NCI-H82 (cell line): ENCODE measurements at regions not wholly inside any gene's neighbourhood (a gene's known extent, or its start where the extent isn't known, plus 50 kb on each side); places are given as distances from the start of the nearest gene placed in this dataset.

Experiments
- DNase-seq: peaks from one replicate; lab custom pipeline; 2025; lab: John Stamatoyannopoulos, UW

DNA sequence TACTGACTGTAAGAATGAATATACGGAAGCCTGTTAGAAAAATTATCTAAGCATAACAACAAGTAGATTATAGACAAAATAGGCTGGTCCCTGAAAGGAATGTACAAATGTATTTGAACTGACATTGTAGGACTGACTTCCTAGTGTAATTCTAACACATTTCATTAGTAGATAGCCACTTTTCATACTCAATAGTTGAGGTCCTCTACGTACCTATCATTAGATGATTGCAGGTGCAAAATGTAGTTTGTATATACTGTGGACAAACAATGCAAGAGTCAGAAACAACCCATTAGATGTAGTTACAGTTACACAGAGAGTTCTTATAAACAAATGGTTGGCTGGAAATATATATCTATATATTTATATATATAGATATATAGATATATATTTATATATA, 402.3 kb upstream of the SLITRK6 start:
- DNase-seq, result peak; percentile 18

GRCh38 chr13:86193281-86193680, 394.1 kb upstream of the SLITRK6 start:
- DNase-seq, result no peak

DNA sequence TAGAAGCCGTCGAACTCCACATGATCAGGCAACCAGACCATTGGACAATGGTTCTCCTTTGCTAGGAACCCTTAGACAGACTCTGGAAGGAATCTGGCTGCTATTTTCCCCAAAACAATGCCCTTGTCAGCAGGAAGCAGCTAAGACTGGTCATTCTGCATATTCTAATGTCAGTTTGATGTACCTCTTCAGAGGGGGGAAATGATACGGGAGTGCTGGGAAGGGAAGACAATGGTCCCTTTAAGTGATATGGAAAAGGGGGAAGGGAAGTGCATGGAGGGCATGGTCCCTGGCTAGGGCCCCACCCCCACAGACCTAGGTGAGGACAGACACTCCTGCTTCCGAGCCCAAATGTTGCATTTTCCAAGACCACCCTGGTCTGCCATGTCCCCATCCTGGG, 389.0 kb upstream of the SLITRK6 start:
- no peak for DNase-seq

GRCh38 chr13:86185636-86186035, 386.4 kb upstream of the SLITRK6 start:
- DNase-seq, result no peak

DNA sequence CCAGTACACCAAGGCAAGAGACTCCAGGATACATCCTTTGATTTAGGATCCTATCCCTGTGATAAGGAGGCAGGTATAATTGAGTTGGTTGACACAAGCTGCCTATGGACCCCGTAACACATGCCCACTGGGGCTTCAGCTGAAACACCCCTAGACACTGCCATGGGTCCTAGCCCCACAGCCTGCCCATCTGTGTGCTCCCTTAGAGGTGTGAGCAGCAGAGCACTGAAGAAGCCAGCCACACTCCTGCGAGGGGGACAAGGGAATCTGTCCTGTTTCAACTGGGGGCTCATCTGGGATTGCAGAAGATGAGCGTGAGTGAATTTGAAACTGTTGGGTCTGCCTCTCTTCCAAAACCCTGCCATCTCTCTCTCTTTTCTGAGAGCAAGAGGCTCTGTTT, 385.9 kb upstream of the SLITRK6 start:
- DNase-seq, result no peak

DNA sequence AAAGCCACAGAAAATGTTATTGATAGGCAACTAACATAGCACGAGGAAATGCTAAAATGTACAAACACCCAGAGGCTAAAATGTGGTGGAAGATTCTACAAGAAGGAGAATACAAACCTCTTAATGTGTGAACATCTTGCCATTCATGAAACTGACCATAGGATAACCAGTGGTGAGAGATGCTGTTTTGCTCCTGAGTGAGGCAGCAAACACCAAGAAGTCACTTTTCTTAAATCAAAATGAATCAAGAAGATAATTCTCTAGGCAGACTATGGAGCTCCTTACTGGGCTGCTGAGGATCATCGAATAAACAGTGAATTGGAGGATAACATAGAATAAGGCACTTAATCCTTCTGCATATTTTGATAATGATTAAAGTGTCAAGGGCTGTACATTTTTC, 375.4 kb upstream of the SLITRK6 start:
- no peak for DNase-seq

DNA sequence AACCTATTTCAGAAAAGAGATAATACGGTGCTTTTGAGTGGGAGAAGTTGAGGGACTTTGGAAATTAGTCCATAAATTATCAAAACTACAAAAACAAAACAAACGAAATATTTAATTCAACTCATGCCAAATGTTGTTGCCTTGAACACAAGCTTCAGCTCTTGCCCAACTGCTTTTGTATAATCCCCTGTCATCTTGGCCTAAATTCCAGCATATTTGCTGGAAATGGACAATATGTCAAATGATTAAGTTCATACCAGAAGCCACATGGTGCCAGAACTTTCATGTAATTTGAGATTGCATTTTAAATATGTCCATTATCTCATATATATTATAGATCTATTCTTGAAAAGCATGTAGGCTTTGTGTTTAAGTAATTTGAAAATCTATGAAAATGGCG, 373.7 kb upstream of the SLITRK6 start:
- no peak for DNase-seq

- no peak for DNase-seq
These were observed 362.0 kb upstream of the SLITRK6 start for GRCh38 chr13:86161257-86161656.

DNA sequence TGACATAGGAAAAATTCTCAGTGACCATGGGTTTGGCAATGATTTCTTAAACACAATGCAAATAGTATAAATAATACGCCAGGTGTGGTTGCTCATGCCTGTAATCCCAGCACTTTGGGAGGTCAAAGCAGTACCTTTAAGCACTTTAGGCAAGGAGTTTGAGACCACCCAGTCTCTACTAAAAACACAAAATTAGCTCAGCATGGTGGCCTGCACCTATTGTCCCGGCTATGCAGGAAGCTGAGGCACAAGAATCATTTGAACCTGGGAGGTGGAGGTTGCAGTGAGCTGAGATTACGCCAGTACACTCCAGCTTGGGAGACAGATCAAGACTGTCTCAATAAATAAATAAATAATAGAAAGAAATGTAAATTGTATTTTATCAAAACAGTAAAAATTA, 356.5 kb upstream of the SLITRK6 start:
- no peak for DNase-seq

DNA sequence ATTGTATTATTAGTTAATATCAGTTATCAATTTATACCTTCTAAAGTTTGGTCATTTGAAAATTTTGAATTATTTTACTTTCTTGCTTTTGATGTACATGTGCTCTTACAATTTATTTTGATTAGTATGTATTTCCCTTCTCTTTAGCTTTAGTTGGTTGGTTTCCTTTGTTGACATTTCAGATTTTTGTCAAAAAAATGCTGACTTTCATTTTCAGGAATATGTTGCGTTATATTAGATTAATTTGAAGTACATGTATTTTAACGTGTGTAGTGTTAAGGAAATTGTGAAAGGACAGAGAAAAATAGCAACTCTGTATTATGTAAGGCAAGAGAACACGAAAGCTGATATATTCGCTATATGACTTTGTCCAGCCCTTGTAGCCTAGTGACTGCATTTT, 342.9 kb upstream of the SLITRK6 start:
- DNase-seq, result no peak

DNA sequence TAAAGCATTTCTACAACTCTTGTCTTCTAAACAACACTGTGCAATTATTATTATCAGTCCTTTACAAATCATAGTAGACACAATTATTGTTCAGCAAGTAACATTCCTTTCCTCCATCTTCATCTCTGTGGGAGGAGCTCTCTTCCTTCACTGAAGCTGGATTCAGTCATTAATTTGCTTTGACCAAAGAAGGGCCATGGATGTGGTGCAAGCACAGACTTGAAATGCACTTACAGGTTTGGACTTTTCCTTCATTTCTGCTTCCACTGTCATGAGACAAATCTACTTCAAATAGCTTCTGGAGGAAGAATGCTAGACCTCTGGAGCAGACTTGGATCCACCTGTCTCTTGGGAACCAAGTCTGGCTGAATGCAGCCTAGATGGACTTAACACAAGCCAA, 336.6 kb upstream of the SLITRK6 start:
- no peak for DNase-seq

GRCh38 chr13:86121881-86122280, 322.7 kb upstream of the SLITRK6 start:
- no peak for DNase-seq

DNA sequence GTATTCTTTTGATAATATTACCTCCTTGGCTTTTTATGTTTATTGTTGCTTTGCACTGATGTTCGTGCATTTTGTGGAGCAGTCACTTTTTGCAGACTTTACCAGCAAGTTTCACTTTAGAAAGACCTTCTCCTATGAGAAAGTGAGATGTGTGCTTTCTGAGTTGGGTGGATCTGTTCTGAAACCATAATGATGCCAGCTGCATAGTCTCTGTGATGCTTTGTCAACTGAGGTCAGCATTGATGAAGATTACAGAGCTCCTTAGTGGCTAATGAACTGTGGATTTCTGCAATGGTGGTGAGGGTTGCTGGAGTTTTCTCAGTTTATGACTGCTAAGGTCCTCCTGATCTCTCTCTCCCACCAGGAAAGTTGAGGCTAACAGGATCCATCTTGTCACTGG, 309.9 kb upstream of the SLITRK6 start:
- no peak for DNase-seq

DNA sequence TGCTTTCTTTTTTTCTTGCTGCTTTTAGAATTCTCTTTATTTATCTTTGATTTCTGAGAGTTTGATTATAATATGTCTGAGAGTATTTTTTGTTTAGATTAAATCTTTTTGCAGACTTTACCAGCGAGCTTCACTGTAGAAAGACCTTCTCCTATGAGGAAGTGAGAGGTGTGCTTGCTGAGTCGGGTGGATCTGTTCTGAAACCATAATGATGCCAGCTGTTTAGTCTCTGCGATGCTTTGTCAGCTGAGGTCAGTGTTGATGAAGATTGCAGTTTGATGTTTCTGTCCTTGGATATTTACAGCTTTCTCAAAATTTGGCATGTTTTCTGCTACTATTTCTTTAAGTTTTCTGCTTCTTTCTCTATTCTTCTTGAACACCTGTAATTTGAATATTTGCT, 309.1 kb upstream of the SLITRK6 start:
- DNase-seq, result no peak

DNA sequence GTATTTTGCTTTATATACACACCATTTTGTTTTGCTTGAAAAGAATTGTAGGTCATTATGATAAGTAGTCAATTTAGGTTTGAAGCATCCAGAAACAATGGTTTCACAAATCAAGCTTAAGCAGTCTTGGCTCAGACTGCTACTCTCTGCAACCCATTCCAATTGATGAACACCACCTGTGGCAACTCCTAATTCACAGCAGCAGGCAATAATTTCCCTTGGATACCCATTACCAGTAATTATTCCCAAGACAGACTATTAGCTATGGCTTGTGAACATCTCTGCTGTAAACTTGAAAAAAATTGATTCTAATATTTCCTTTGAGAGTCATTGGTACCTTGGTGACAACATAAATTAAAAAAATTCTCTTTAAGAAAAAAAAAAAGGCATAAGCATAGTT, 299.3 kb upstream of the SLITRK6 start:
- DNase-seq, result no peak

- DNase-seq, result no peak
These were observed 296.1 kb upstream of the SLITRK6 start for GRCh38 chr13:86095351-86095750.

- no peak for DNase-seq
These were observed 291.0 kb upstream of the SLITRK6 start for GRCh38 chr13:86090181-86090580.

DNA sequence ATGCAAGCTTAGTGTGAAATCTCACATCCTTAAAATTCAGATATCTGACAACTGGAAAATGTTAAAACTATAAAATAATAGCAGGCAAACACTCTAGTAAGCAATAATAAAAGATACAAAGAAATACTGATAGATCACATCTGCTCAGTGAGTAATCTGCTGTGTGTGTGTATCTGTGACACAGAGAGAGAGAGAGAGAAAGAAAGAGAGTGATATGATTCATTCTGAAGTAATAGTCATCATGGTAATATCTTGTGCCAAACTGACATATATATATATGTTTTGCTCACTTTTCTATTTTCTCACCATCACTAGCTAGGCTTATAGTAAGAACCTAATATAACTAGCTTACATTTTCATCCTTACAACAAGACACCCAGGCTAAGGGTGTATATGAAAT, 288.0 kb upstream of the SLITRK6 start:
- DNase-seq, result no peak

- DNase-seq, result no peak
These were observed 286.7 kb upstream of the SLITRK6 start for GRCh38 chr13:86085890-86086289.

DNA sequence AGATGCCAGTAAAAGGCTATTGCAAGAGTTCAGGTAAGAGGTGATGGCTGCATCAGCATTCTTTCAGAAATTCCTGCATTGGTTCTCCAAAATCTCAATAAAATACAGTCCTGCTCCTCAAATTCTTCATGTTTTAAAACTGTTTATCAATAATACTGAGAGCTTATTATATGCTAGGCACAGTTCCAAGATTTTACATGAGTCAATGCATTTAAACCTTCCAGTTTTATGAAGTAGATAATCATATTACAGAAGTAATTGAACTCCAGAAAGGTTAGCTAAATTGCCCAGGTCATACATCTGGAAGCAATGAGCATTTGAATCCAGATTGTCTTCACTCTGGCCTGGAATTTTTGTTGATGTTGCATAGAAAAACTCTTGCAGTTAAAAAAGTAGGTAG, 282.9 kb upstream of the SLITRK6 start:
- DNase-seq, result no peak

DNA sequence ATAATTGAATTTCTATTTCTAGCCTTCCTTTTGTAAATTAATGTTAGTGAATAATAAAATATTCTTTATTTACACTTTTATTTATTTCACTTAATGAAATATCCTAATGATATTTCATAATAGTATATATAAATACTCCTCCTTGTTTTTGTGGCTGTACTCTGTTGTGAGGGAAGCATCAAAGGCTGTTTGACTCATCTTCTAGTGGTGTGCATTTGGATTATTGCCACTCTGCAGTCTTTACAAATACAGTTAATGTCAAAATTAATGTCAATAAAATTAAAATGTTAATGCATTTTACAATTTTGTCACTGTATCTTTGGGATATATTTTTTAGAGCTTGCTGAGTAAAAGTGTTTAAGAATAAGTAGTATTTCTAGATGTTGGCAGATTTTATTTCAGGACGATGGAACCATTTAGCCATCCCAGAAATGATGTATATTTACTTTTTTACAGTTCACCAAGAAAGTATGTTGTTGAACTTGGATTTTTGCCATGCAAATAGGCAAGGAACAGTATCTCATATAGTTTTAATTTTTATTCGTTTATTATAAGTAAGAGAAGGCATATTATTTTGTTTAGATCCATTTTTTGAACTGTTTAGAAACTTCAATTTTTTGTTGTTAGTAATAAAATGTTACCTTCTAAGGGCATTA, 281.2 kb upstream of the SLITRK6 start:
- DNase-seq, result no peak

- no peak for DNase-seq
These were observed 267.6 kb upstream of the SLITRK6 start for GRCh38 chr13:86066611-86067365.

DNA sequence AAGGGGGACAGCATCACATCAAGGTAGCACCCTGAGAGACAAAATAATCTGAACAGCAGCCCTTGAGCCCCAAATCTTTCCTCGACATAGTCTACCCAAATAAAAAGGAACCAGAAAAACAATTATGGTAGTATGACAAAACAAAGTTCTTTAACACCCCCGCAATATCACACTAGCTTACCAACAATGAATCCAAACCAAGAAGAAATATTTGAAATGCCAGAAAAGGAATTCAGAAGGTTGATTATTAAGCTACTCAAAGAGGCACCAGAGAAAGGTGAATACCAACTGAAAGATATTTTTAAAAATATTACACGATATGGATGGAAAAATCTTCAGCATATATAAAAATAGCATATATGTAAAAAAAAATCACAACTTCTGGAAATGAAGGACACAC, 252.9 kb upstream of the SLITRK6 start:
- no peak for DNase-seq
